OCI-LY3 (cell line): ENCODE measurements at regions not wholly inside any gene's neighbourhood (a gene's known extent, or its start where the extent isn't known, plus 50 kb on each side); places are given as distances from the start of the nearest gene placed in this dataset.

Experiments
- EZH2phosphoT487 ChIP-seq: fragments of 200-600 bp; shearing (Covaris generic); IDR thresholded peaks from 2 replicates; pipeline ENCODE4 v1.6.1; 2018; ENCODE audit warnings: antibody characterized with exemption, mixed run types, low read depth
- TF ChIP-seq, protein P1 (sequence below): fragments of 200-600, 300-600 bp; sonication (generic); IDR thresholded peaks from 2 replicates; pipeline ENCODE4 v1.5.1; 2014; ENCODE audit warnings: antibody characterized with exemption, low read length, low read depth

DNA sequence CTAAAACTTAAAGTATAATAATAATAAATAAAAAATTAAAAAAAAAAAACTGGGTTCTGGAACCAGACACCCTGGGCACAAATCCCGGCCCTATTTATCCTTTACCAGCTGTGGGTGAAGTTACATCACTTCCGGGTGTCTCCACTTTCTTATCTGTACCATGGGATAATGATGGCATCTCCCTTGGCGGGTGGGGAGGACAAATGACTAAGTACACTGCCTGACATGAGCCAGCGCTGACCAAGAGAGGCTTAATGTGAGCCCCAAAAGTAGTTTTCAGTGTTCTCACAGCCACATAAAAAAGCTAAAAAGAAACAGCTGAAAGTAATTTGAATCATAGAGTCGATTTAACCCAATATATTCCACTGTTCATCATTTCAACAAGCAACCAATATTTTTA, 424.9 kb downstream of the SOX9 start:
- TF ChIP-seq, protein P1, sequence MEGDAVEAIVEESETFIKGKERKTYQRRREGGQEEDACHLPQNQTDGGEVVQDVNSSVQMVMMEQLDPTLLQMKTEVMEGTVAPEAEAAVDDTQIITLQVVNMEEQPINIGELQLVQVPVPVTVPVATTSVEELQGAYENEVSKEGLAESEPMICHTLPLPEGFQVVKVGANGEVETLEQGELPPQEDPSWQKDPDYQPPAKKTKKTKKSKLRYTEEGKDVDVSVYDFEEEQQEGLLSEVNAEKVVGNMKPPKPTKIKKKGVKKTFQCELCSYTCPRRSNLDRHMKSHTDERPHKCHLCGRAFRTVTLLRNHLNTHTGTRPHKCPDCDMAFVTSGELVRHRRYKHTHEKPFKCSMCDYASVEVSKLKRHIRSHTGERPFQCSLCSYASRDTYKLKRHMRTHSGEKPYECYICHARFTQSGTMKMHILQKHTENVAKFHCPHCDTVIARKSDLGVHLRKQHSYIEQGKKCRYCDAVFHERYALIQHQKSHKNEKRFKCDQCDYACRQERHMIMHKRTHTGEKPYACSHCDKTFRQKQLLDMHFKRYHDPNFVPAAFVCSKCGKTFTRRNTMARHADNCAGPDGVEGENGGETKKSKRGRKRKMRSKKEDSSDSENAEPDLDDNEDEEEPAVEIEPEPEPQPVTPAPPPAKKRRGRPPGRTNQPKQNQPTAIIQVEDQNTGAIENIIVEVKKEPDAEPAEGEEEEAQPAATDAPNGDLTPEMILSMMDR: no peak
- TF ChIP-seq EZH2phosphoT487: no peak
